Esophagus muscularis mucosa (tissue), 4 donors: ENCODE measurements at regions not wholly inside any gene's neighbourhood (a gene's known extent, or its start where the extent isn't known, plus 50 kb on each side); places are given as distances from the start of the nearest gene placed in this dataset.

Experiments
- DNase-seq: peaks from one replicate; pipeline ENCODE4 v3.0.0-alpha.2; 2017; ENCODE audit errors: extremely low spot score
- H3K27ac ChIP-seq, 4 donors: fragments of 200-600 bp; sonication (generic); replicated peaks in 1 of 4; 1 replicate in 3 of 4; 2 replicates in 1 of 4; pipeline ENCODE4 v1.5.1; 2016 to 2019; ENCODE audit warnings: mild to moderate bottlenecking in 1 of 4
- H3K27me3 ChIP-seq, 4 donors: fragments of 200-600 bp; sonication (generic); one replicate each; pipeline versions ENCODE4 v1.5.1 to v1.6.0; 2016 to 2019
- H3K36me3 ChIP-seq, 4 donors: fragments of 200-600 bp; sonication (generic); one replicate each; pipeline ENCODE4 v1.5.1; 2016 to 2019
- H3K4me1 ChIP-seq, 4 donors: fragments of 200-600 bp; sonication (generic); one replicate each; pipeline ENCODE4 v1.5.1; 2016 to 2019
- H3K4me3 ChIP-seq, 4 donors: fragments of 200-600 bp; sonication (generic); 1 replicate in 2 of 4; 2 replicates in 2 of 4; pipeline ENCODE4 v1.5.1; 2016 to 2019; ENCODE audit warnings: mild to moderate bottlenecking in 4 of 4, moderate library complexity in 1 of 4
- H3K9me3 ChIP-seq, 4 donors: fragments of 200-600 bp; sonication (generic); 1 replicate in 3 of 4; 2 replicates in 1 of 4; pipeline ENCODE4 v1.5.1; 2016 to 2019
- EP300 ChIP-seq: sonication (generic); formaldehyde crosslinking; IDR thresholded peaks from one replicate; pipeline ENCODE4 v1.6.1; 2017; ENCODE audit warnings: antibody characterized with exemption
- POLR2A ChIP-seq: fragments of 450-650 bp; IDR thresholded peaks from one replicate; pipeline ENCODE4 v1.6.1; 2017; ENCODE audit warnings: antibody characterized with exemption, moderate library complexity, mild to moderate bottlenecking, low read depth
- POLR2AphosphoS5 ChIP-seq, 2 donors: sonication (generic); formaldehyde crosslinking; IDR thresholded peaks; one replicate each; pipeline ENCODE4 v1.6.1; 2017; ENCODE audit warnings: antibody characterized with exemption in 2 of 2
- WGBS: methylation state at CpG from one replicate; pipeline ENCODE4 v1.1.5; 2018; 5-methylcytosine and 5-hydroxymethylcytosine counted together
- intact Hi-C: fragments of 100-400 bp; cut with DNase I; formaldehyde crosslinking; loops from one replicate; pipeline ENCODE4 v1.15.1; 2023
- TF ChIP-seq, protein P1 (sequence below), 3 experiments: fragments of 200-600 bp in 2 of 3; fragments of 450-650 bp in 1 of 3; sonication (generic) in 2 of 3; IDR thresholded peaks; one replicate each; pipeline ENCODE4 v1.5.1; 2017 to 2019; ENCODE audit warnings: antibody characterized with exemption in 3 of 3, mild to moderate bottlenecking in 2 of 3, moderate library complexity in 1 of 3

DNA sequence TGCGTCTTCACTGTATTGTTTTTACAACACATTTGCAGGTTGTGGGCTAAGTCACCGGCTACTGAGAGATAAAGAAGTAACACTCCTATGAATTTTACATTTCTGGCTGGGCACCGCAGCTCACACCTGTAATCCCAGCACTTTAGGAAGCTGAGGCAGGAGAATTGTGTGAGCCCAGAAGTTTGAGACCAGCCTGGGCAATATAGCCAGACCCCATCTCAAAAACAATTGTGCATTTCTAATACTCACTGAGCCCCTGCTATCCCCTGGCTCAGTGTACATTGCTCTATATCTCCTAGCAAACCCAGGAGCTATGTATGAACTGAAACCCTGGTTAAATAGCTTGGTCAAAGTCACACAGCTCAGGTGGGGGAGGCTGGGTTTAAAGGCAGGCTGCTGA lies 108.7 kb downstream of the ZNF281 start:
- Histone ChIP-seq H3K27ac (no peak overlapping the region), H3K4me3 (peak overlapping the region in 2 of 4 donors; percentile 68 to 70), H3K4me1 (peaks cover 5 to 21% (median 17%) of the 10 kb centered on the region in 4 donors), H3K36me3 (no peaks in the 10 kb centered on the region), H3K27me3 (no peaks in the 10 kb centered on the region), H3K9me3 (no peaks in the 10 kb centered on the region)
- no peak for DNase-seq
- TF ChIP-seq POLR2AphosphoS5 (IDR thresholded peaks at IDR 0.05) (no peak), POLR2A (no peak), EP300 (no peak)
- TF ChIP-seq, protein P1, sequence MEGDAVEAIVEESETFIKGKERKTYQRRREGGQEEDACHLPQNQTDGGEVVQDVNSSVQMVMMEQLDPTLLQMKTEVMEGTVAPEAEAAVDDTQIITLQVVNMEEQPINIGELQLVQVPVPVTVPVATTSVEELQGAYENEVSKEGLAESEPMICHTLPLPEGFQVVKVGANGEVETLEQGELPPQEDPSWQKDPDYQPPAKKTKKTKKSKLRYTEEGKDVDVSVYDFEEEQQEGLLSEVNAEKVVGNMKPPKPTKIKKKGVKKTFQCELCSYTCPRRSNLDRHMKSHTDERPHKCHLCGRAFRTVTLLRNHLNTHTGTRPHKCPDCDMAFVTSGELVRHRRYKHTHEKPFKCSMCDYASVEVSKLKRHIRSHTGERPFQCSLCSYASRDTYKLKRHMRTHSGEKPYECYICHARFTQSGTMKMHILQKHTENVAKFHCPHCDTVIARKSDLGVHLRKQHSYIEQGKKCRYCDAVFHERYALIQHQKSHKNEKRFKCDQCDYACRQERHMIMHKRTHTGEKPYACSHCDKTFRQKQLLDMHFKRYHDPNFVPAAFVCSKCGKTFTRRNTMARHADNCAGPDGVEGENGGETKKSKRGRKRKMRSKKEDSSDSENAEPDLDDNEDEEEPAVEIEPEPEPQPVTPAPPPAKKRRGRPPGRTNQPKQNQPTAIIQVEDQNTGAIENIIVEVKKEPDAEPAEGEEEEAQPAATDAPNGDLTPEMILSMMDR (IDR thresholded peaks at IDR 0.05): no peak
- 95% methylated on average over 3 of the region's 3 CpGs for WGBS
- intact Hi-C loops: loop anchor here (10.0 kb wide), 2 partner anchors 184 to 616 kb away; no protein-coding TSS in a partner anchor

DNA sequence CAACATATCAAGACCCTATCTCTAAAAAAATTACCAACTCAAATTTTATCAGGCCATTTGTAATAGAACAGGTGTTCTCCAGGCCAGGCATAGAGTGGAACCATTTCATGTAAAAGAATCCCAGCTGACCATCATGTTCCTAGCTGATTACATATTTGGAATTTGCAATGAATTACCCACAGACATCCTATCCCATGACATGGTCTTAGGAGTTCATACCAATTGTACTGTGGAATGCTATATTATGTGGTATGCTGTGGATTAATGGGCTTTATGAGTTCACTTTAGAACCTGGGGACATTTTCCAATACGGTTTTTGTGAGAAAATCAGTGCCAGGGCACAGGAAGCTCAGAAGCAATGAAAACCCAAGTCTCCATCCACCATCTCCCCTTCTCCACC lies 110.3 kb downstream of the ZNF281 start:
- peaks cover 5 to 21% (median 17%) of the 10 kb centered on the region in 4 donors for H3K4me1 ChIP-seq
- H3K9me3 ChIP-seq: no peaks in the 10 kb centered on the region
- WGBS: 100% methylated on average over 1 of the region's 1 CpG
- TF ChIP-seq POLR2A (no peak), POLR2AphosphoS5 (IDR thresholded peaks at IDR 0.05) (no peak), EP300 (no peak)
- TF ChIP-seq, protein P1 (IDR thresholded peaks at IDR 0.05): no peak
- H3K36me3 ChIP-seq: no peaks in the 10 kb centered on the region
- no peak overlapping the region for H3K27ac ChIP-seq
- intact Hi-C loops: no loop called here
- no peak overlapping the region for H3K4me3 ChIP-seq
- no peak for DNase-seq
- H3K27me3 ChIP-seq: no peaks in the 10 kb centered on the region

DNA sequence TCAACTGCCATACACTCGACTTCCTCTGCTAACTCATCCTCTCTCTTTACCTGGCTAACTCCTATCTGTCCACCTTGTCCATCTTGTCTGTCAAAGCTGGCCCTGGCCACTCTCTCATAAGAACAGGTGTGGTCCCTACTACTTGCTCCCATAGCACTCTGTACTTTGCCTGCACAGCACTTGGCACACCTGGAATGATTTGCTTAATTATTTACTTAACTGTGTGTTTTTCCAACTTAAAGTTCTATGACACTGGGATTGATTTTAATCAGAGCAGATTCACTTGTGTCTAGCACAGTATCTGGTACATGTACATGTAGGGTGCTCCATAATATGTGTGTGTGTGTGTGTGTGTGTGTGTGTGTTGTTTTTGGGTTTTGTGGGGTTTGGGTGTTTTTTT lies 111.6 kb downstream of the ZNF281 start:
- 85% methylated on average over 1 of the region's 1 CpG for WGBS
- no peak overlapping the region for H3K4me3 ChIP-seq
- intact Hi-C loops: no loop called here
- no peaks in the 10 kb centered on the region for H3K9me3 ChIP-seq
- TF ChIP-seq POLR2A (no peak), POLR2AphosphoS5 (IDR thresholded peaks at IDR 0.05) (no peak), EP300 (no peak)
- TF ChIP-seq, protein P1 (IDR thresholded peaks at IDR 0.05): no peak
- no peak for DNase-seq
- no peaks in the 10 kb centered on the region for H3K36me3 ChIP-seq
- H3K27ac ChIP-seq: no peak overlapping the region
- no peaks in the 10 kb centered on the region for H3K27me3 ChIP-seq
- peaks cover 5 to 20% (median 14%) of the 10 kb centered on the region in 4 donors for H3K4me1 ChIP-seq

DNA sequence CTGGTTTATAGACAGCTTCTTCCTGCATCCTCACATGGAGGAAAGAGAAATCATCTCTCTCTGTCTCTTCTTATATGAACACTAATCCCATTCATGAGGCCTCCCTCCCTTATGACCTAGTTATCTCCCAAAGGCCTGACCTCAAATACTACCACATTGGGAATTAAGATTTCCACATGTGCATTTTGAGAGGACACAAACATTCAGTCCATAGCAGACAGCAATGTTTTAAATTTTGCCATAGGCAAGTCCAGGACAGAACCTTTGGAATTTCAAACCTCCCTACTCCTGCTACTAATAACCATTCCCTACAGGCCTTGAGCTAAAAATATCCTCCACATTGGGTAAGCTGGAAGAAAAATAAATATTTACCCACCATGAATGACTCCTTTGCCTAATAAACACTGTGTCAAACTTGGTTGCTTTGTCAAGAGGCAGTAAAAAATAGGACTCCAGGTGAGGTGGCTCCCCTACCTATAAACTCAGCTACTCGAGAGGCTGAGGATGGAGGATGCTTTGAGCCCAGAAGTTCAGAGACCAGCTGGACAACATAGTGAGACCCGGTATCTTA lies 113.7 kb downstream of the ZNF281 start:
- Histone ChIP-seq H3K36me3 (no peaks in the 10 kb centered on the region), H3K4me3 (no peak overlapping the region), H3K27me3 (no peaks in the 10 kb centered on the region), H3K9me3 (no peaks in the 10 kb centered on the region), H3K4me1 (peaks cover 0 to under 1% (median 0%) of the 10 kb centered on the region in 4 donors), H3K27ac (no peak overlapping the region)
- intact Hi-C loops: no loop called here
- DNase-seq: no peak
- no peak for TF ChIP-seq POLR2AphosphoS5 (IDR thresholded peaks at IDR 0.05)
- TF ChIP-seq, protein P1 (IDR thresholded peaks at IDR 0.05): no peak
- TF ChIP-seq EP300: no peak
- no peak for TF ChIP-seq POLR2A
- 48% methylated on average over 2 of the region's 2 CpGs for WGBS

DNA sequence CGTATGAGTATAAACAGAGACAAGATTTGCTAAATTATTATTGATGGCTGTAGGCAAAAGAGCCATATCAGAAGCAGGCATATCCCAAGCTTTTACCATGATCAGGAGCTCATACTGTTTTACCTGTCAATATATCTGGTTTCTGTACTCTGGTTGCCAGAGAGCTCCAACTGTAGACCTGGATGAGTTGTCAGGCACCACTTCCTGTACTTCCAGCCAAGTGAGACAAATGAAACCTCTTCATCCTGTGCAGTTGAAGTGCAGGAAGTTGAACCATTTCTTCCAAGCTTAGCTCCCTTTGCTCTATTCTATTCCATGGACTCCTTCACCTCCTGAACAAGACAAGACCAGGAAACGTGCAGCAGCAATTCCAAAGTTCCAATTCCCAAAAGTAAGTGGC lies 115.6 kb downstream of the ZNF281 start:
- intact Hi-C loops: no loop called here
- no peaks in the 10 kb centered on the region for H3K36me3 ChIP-seq
- H3K9me3 ChIP-seq: no peaks in the 10 kb centered on the region
- no peaks in the 10 kb centered on the region for H3K27me3 ChIP-seq
- no peaks in the 10 kb centered on the region for H3K4me1 ChIP-seq
- 87% methylated on average over 2 of the region's 2 CpGs for WGBS
- H3K27ac ChIP-seq: no peak overlapping the region
- no peak overlapping the region for H3K4me3 ChIP-seq
- no peak for DNase-seq
- no peak for TF ChIP-seq POLR2AphosphoS5 (IDR thresholded peaks at IDR 0.05)
- TF ChIP-seq, protein P1 (IDR thresholded peaks at IDR 0.05): no peak
- no peak for TF ChIP-seq EP300
- no peak for TF ChIP-seq POLR2A
